ENCODE measurements at regions not wholly inside any gene's neighbourhood (a gene's known extent, or its start where the extent isn't known, plus 50 kb on each side); places are given as distances from the start of the nearest gene placed in this dataset.

DNA sequence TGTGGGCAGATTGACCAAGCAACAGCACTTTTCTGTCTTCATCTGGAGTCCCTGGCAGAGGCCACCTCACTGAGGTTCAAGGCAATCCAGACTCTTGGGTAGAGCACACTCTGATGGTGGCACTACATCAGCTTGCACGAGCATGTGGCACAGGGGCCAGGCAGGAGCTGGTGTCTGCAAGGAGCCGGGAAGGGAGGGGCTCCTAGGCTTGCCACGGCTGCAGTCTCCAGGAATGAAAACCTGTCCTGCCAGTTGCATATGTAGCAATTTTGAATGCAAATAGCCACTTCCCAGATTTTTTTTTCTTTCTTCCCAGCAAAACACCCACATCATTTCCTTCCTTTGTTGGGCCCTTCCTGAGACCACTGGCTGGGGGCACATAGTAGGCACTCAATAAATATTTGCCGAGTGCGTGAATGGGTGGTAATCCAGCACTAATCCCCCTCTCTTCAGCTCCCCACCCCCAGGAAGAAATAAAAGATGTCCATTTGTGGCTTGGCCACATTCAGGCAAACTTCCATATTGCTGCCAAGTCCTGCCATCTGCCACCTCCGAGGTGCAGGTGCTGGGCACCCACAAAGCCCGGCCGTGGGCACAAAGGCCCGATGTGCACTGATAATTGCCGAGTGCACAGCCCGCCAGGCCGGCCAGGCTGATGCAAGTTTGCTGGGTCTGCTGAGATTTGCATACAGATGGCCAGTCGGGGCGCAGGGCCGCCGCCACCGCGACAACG is 72.4 kb downstream of the MYCN start:
- DNase-seq (ENCODE audit: low spot score in 2 of 2), result no peak
- Histone ChIP-seq H3K4me1 (peaks cover 18% of the 10 kb centered on the region), H3K27ac (no peak overlapping the region), H3K9me3 (no peaks in the 10 kb centered on the region), H3K4me3 (no peak overlapping the region), H3K36me3 (no peaks in the 10 kb centered on the region), H3K27me3 (peaks cover 39% of the 10 kb centered on the region)
- WGBS, result 11% methylated on average over 12 of the region's 19 CpGs
- TF ChIP-seq EP300 (IDR thresholded peaks at IDR 0.05) (no peak), POLR2A (IDR thresholded peaks at IDR 0.05) (no peak), POLR2AphosphoS5 (IDR thresholded peaks at IDR 0.05) (no peak)
- TF ChIP-seq, protein P1, sequence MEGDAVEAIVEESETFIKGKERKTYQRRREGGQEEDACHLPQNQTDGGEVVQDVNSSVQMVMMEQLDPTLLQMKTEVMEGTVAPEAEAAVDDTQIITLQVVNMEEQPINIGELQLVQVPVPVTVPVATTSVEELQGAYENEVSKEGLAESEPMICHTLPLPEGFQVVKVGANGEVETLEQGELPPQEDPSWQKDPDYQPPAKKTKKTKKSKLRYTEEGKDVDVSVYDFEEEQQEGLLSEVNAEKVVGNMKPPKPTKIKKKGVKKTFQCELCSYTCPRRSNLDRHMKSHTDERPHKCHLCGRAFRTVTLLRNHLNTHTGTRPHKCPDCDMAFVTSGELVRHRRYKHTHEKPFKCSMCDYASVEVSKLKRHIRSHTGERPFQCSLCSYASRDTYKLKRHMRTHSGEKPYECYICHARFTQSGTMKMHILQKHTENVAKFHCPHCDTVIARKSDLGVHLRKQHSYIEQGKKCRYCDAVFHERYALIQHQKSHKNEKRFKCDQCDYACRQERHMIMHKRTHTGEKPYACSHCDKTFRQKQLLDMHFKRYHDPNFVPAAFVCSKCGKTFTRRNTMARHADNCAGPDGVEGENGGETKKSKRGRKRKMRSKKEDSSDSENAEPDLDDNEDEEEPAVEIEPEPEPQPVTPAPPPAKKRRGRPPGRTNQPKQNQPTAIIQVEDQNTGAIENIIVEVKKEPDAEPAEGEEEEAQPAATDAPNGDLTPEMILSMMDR (IDR thresholded peaks at IDR 0.05), result no peak

DNA sequence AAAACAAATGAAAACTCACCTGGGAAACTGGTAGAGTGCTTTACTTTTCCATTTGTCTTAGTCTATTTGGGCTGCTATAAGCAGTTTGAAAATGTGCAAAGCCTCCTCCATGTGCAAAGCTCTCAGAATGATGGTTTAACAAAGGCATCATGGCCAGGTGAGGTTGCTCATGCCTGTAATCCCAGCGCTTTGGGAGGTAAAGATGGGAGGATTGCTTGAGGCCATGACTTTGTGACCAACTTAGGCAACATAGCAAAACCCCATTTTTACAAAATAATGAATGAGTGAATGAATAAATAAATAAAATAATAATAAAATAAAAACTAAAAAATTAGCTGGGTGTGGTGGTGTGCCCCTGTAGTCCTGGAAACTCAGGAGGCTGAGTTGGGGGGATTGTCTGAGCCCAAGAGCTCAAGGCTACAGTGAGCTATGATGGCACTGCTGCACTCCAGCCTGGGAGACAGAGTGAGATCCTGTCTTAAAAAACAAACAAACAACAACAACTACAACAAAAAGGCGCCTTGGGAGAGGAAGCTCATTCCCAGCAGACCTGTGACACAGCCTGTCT is 71.8 kb downstream of the MYCN start:
- peaks cover 18% of the 10 kb centered on the region for H3K4me1 ChIP-seq
- TF ChIP-seq POLR2A (IDR thresholded peaks at IDR 0.05) (no peak), EP300 (IDR thresholded peaks at IDR 0.05) (no peak), POLR2AphosphoS5 (IDR thresholded peaks at IDR 0.05) (no peak)
- TF ChIP-seq, protein P1 (IDR thresholded peaks at IDR 0.05), result no peak
- no peaks in the 10 kb centered on the region for H3K9me3 ChIP-seq
- H3K4me3 ChIP-seq, result no peak overlapping the region
- H3K27ac ChIP-seq, result no peak overlapping the region
- peaks cover 39% of the 10 kb centered on the region for H3K27me3 ChIP-seq
- no peak for DNase-seq (ENCODE audit: low spot score in 2 of 2)
- 84% methylated on average over 2 of the region's 2 CpGs for WGBS
- H3K36me3 ChIP-seq, result no peaks in the 10 kb centered on the region

DNA sequence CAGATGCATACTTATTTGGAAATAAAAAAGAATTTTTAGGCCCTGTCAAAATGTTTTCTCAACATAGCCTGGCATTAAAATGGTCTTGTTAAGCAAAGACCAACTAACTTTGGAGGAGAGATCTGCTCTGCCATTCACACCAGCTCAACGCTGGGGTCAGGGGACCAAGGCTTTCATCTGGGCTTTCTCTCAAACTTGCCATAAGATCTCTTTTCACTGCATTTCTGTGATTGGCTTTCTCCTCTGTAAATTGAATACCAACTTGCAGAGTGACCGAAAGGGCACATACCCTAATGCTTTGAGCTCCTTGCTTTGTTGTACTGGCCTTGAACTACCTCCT is 71.2 kb downstream of the MYCN start:
- Histone ChIP-seq H3K27me3 (peaks cover 39% of the 10 kb centered on the region), H3K4me3 (no peak overlapping the region), H3K9me3 (no peaks in the 10 kb centered on the region), H3K27ac (no peak overlapping the region), H3K4me1 (peaks cover 18% of the 10 kb centered on the region), H3K36me3 (no peaks in the 10 kb centered on the region)
- DNase-seq (ENCODE audit: low spot score in 2 of 2), result no peak
- 84% methylated on average over 2 of the region's 2 CpGs for WGBS
- no peak for TF ChIP-seq EP300 (IDR thresholded peaks at IDR 0.05)

DNA sequence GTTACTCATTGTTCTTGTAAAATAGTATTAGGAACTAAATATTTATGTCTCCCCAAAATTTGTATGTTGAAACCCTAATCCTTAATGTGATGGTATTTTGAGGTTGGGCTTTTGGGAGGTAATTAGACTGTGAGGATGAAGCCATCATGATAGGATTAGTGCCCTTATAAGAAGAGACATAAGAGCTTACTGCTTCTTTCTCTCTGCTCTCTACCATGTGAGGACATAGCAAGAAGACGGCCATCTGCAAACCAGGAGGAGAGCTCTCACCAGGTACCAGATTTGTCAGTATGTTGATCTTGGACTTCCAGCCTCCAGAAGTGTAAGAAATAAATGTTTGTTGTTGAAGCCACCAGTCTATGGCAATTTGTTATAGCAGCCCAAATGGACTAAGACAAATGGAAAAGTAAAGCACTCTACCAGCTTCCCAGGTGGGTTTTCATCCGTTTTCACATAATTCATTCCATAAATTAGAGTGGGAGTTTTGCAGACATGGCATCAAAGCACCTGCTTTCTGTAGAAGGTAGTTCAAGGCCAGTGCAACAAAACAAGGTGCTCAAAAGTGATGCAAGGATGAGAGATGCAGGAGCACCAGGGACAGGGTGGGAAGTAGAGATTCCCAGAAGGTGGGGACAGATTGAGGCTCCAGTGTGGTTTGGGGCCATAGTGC is 70.7 kb downstream of the MYCN start:
- H3K27me3 ChIP-seq, result peaks cover 39% of the 10 kb centered on the region
- TF ChIP-seq POLR2A (IDR thresholded peaks at IDR 0.05) (no peak), POLR2AphosphoS5 (IDR thresholded peaks at IDR 0.05) (no peak), EP300 (IDR thresholded peaks at IDR 0.05) (no peak)
- TF ChIP-seq, protein P1 (IDR thresholded peaks at IDR 0.05), result no peak

DNA sequence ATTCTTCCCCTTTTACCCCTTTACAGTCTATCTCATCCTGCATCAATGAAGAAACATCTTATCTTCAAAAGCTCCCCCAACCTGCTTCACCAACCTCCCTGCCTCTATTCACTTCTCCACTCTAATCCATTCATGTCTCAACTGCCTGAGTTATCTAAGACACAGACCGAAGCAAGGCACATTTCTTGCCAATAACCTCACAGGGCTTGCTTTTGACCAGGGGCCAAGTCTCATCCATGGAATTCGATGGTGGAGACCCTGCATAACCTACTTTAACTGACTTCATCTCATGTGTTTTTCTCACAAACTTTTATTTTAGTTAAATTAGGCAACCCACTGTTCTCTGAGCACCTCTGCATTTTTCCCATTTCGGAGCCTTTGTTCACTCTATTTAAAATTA is 69.7 kb downstream of the MYCN start:
- peaks cover 34% of the 10 kb centered on the region for H3K27me3 ChIP-seq
- H3K9me3 ChIP-seq, result no peaks in the 10 kb centered on the region
- H3K4me1 ChIP-seq, result peaks cover 18% of the 10 kb centered on the region
- WGBS, result 70% methylated on average over 3 of the region's 3 CpGs
- TF ChIP-seq POLR2A (IDR thresholded peaks at IDR 0.05), result no peak
- TF ChIP-seq, protein P1 (IDR thresholded peaks at IDR 0.05), result no peak
- no peak for TF ChIP-seq POLR2AphosphoS5 (IDR thresholded peaks at IDR 0.05)
- TF ChIP-seq EP300 (IDR thresholded peaks at IDR 0.05), result no peak
- H3K27ac ChIP-seq, result no peak overlapping the region
- H3K36me3 ChIP-seq, result no peaks in the 10 kb centered on the region
- no peak for DNase-seq (ENCODE audit: low spot score in 2 of 2)
- no peak overlapping the region for H3K4me3 ChIP-seq

More for the DNA sequence above, 70.7 kb downstream of the MYCN start:
- H3K4me3 ChIP-seq, result no peak overlapping the region
- H3K27ac ChIP-seq, result no peak overlapping the region
- H3K9me3 ChIP-seq, result no peaks in the 10 kb centered on the region
- DNase-seq (ENCODE audit: low spot score in 2 of 2), result no peak
- no peaks in the 10 kb centered on the region for H3K36me3 ChIP-seq
- WGBS, result 69% methylated on average over 2 of the region's 2 CpGs
- peaks cover 18% of the 10 kb centered on the region for H3K4me1 ChIP-seq
